OCI-LY7 (cell line): ENCODE measurements at regions not wholly inside any gene's neighbourhood (a gene's known extent, or its start where the extent isn't known, plus 50 kb on each side); places are given as distances from the start of the nearest gene placed in this dataset.
A peak's percentile ranks its signal among the peaks of the same experiment; 100 is the strongest.

Experiments
- BruUV-seq: library from RNA; stranded (reverse); fragments of 400-500 nt; replicated peaks from 2 replicates; lab custom pipeline; 2021; lab: Mats Ljungman, UMichigan
- CTCF ChIA-PET: fragments of 300-600 bp; sonication (Branson Sonifier 250); formaldehyde crosslinking; loops from one replicate; lab custom pipeline; 2022; ENCODE audit warnings: antibody characterized with exemption; ENCODE audit not compliant: unreplicated experiment; lab: Charles Lee
- POLR2A ChIA-PET: fragments of 300-600 bp; sonication (Branson Sonifier 250); formaldehyde crosslinking; loops from one replicate; lab custom pipeline; 2022; ENCODE audit warnings: antibody characterized with exemption; lab: Charles Lee
- DNase-seq: peaks from one replicate; pipeline ENCODE4 v3.0.0-alpha.2; 2015; ENCODE audit warnings: low spot score
- H2AFZ ChIP-seq: fragments of 200-600 bp; sonication (generic), shearing (Covaris generic); 2 replicates; pipeline ENCODE4 v1.6.1; 2014; ENCODE audit warnings: mild to moderate bottlenecking, antibody characterized with exemption, low read length, moderate library complexity
- H3K27ac ChIP-seq: fragments of 200-600 bp; sonication (generic); 2 replicates; pipeline ENCODE4 v1.5.1; 2014; ENCODE audit warnings: mixed run types, low read depth, mild to moderate bottlenecking, moderate library complexity, low read length, inconsistent platforms; ENCODE audit not compliant: poor library complexity, severe bottlenecking
- H3K36me3 ChIP-seq: fragments of 200-600 bp; sonication (generic); 2 replicates; pipeline ENCODE4 v1.6.1; 2014; ENCODE audit warnings: mild to moderate bottlenecking, antibody characterized with exemption, low read length, moderate library complexity, mixed read lengths; ENCODE audit not compliant: insufficient read depth
- H3K4me1 ChIP-seq: fragments of 200-600 bp; sonication (generic); 2 replicates; pipeline ENCODE4 v1.5.1; 2014; ENCODE audit warnings: mild to moderate bottlenecking, low read length; ENCODE audit not compliant: insufficient read depth, poor library complexity, severe bottlenecking
- H3K4me2 ChIP-seq: fragments of 200-600 bp; sonication (generic); 2 replicates; pipeline ENCODE4 v1.6.1; 2014; ENCODE audit warnings: mild to moderate bottlenecking, low read length
- H3K4me3 ChIP-seq: fragments of 200-600 bp; sonication (generic); 2 replicates; pipeline ENCODE4 v1.5.1; 2014; ENCODE audit warnings: mild to moderate bottlenecking, low read depth, low read length; ENCODE audit not compliant: poor library complexity, severe bottlenecking
- H3K79me2 ChIP-seq: fragments of 200-600 bp; sonication (generic); 2 replicates; pipeline ENCODE4 v1.6.1; 2016; ENCODE audit warnings: low read depth, mild to moderate bottlenecking, low read length, moderate library complexity, mixed read lengths; ENCODE audit not compliant: insufficient read depth
- H3K9me2 ChIP-seq: fragments of 200-600 bp; sonication (generic); 2 replicates; pipeline ENCODE4 v1.6.1; 2016; ENCODE audit warnings: mild to moderate bottlenecking, low read length, mixed read lengths; ENCODE audit not compliant: insufficient read depth
- H3K9me3 ChIP-seq: fragments of 200-600 bp; sonication (generic); 2 replicates; pipeline ENCODE4 v1.6.1; 2014; ENCODE audit warnings: mild to moderate bottlenecking, mixed run types, low read length, mixed read lengths
- H4K20me1 ChIP-seq: fragments of 200-600 bp; sonication (generic); 2 replicates; pipeline ENCODE4 v1.6.1; 2014; ENCODE audit warnings: mild to moderate bottlenecking, antibody characterized with exemption, low read length, moderate library complexity, mixed read lengths; ENCODE audit not compliant: insufficient read depth
- EZH2phosphoT487 ChIP-seq: fragments of 200-600 bp; sonication (generic); IDR thresholded peaks from 2 replicates; pipeline ENCODE4 v1.6.1; 2018; ENCODE audit warnings: low read depth, borderline replicate concordance, mild to moderate bottlenecking, mixed run types, antibody characterized with exemption, low read length, moderate library complexity, mixed read lengths
- intact Hi-C: fragments of 100-400 bp; cut with micrococcal nuclease; formaldehyde crosslinking; loops from one replicate; pipeline ENCODE4 v1.10.0; 2022; ENCODE audit not compliant: unreplicated experiment
- TF ChIP-seq, protein P1 (sequence below): fragments of 200-600 bp; sonication (generic); conservative IDR thresholded peaks from 2 replicates; pipeline ENCODE4 v1.5.1; 2014; ENCODE audit warnings: mild to moderate bottlenecking, antibody characterized with exemption, low read length, moderate library complexity, mixed read lengths

GRCh38 chr9:90741036-90741435, 60.6 kb upstream of the SYK start:
- H3K79me2 ChIP-seq, result no peaks in the 10 kb centered on the region
- ChIA-PET POLR2A (no interaction called here), CTCF (no interaction called here)
- H3K36me3 ChIP-seq, result no peaks in the 10 kb centered on the region
- no TSS peak for BruUV-seq
- no peak overlapping the region for H3K4me2 ChIP-seq
- TF ChIP-seq EZH2phosphoT487, result no peak
- TF ChIP-seq, protein P1, sequence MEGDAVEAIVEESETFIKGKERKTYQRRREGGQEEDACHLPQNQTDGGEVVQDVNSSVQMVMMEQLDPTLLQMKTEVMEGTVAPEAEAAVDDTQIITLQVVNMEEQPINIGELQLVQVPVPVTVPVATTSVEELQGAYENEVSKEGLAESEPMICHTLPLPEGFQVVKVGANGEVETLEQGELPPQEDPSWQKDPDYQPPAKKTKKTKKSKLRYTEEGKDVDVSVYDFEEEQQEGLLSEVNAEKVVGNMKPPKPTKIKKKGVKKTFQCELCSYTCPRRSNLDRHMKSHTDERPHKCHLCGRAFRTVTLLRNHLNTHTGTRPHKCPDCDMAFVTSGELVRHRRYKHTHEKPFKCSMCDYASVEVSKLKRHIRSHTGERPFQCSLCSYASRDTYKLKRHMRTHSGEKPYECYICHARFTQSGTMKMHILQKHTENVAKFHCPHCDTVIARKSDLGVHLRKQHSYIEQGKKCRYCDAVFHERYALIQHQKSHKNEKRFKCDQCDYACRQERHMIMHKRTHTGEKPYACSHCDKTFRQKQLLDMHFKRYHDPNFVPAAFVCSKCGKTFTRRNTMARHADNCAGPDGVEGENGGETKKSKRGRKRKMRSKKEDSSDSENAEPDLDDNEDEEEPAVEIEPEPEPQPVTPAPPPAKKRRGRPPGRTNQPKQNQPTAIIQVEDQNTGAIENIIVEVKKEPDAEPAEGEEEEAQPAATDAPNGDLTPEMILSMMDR, result no peak
- peak; percentile 51 for DNase-seq
- peaks cover 9% of the 10 kb centered on the region for H3K4me1 ChIP-seq
- H3K9me2 ChIP-seq, result no peaks in the 10 kb centered on the region
- no peak overlapping the region for H3K4me3 ChIP-seq
- intact Hi-C loops, result no loop called here
- no peak overlapping the region for H3K27ac ChIP-seq
- H2AFZ ChIP-seq, result no peak overlapping the region
- H3K9me3 ChIP-seq, result no peaks in the 10 kb centered on the region; the same call in 1 of the 2 replicates
- no peaks in the 10 kb centered on the region for H4K20me1 ChIP-seq

DNA sequence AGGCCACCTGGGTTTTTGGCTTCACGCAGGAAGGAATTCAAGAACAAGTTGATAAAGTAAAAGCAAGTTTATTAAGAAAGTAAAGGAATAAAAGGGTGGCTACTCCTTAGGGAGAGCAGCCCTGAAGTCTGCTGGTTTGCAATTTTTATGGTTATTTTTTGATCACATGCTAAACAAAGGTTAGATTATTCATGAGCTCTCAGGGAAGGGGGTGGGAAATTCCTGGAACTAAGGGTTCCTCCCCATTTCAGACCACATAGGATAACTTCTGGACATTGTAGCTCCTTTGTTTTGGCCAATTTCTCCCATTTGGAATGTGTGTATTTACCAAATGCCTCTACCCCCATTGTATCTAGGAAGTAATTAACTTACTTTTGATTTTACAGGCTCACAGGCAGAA, 63.9 kb upstream of the SYK start:
- Histone ChIP-seq H3K4me3 (no peak overlapping the region), H4K20me1 (no peaks in the 10 kb centered on the region), H3K4me1 (peaks cover 9% of the 10 kb centered on the region), H3K4me2 (no peak overlapping the region), H3K9me3 (no peaks in the 10 kb centered on the region; the same call in 1 of the 2 replicates), H3K27ac (no peak overlapping the region), H3K79me2 (no peaks in the 10 kb centered on the region), H2AFZ (no peak overlapping the region), H3K36me3 (no peaks in the 10 kb centered on the region), H3K9me2 (no peaks in the 10 kb centered on the region)
- CTCF ChIA-PET, result no interaction called here
- POLR2A ChIA-PET, result no interaction called here
- no peak for DNase-seq
- intact Hi-C loops, result no loop called here
- TF ChIP-seq, protein P1, result no peak
- TF ChIP-seq EZH2phosphoT487, result no peak
- no TSS peak for BruUV-seq

DNA sequence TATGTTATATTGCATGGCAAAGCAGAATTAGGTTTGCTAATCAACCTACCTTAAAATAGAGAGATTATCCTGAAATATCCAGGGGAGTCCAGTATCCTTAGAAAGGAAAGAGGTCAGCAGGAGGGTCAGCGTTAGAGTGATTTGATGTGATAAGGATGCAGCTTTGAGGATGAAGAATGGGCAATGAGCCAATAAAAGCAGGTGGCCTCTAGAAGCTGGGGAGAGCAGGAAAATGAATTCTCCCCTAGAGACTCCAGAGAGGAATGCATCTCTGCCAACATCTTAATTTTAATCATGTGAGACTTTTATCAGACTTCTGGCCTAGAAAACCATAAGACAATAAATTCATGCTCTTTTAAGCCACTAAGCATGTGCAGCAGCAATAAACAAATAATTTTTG, 65.7 kb upstream of the SYK start:
- Histone ChIP-seq H3K4me3 (no peak overlapping the region), H4K20me1 (no peaks in the 10 kb centered on the region), H3K9me2 (no peaks in the 10 kb centered on the region), H3K4me2 (no peak overlapping the region), H3K79me2 (no peaks in the 10 kb centered on the region), H3K27ac (no peak overlapping the region), H2AFZ (no peak overlapping the region), H3K9me3 (no peaks in the 10 kb centered on the region; the same call in 1 of the 2 replicates), H3K4me1 (peaks cover 4% of the 10 kb centered on the region), H3K36me3 (no peaks in the 10 kb centered on the region)
- no peak for DNase-seq
- BruUV-seq, result no TSS peak
- intact Hi-C loops, result no loop called here
- TF ChIP-seq, protein P1, result no peak
- no peak for TF ChIP-seq EZH2phosphoT487
- ChIA-PET CTCF (no interaction called here), POLR2A (no interaction called here)
